T-helper 17 cell (primary cell): ENCODE measurements at regions not wholly inside any gene's neighbourhood (a gene's known extent, or its start where the extent isn't known, plus 50 kb on each side); places are given as distances from the start of the nearest gene placed in this dataset.

ENCODE experiments used
- ATAC-seq: fragments of 150-1000 bp; cut with Tn5 transposase; 2 replicates; pipeline ENCODE4 v1.10.0; 2021; ENCODE audit warnings: mild to moderate bottlenecking, moderate library complexity
- DNase-seq, 3 donors: peaks; one replicate each; pipeline versions ENCODE4 v3.0.0 to v3.0.0-alpha.2; 2020 to 2021
- H3K9me3 ChIP-seq: one replicate; pipeline ENCODE4 v1.7.0; 2013; ENCODE audit warnings: low read length, mild to moderate bottlenecking; ENCODE audit not compliant: control insufficient read depth, poor library complexity, severe bottlenecking
- H3K27ac Mint-ChIP-seq: one replicate; pipeline ENCODE4 v1.8.0; 2022; ENCODE audit warnings: mild to moderate bottlenecking, moderate library complexity, mixed read lengths
- H3K27me3 Mint-ChIP-seq: one replicate; pipeline ENCODE4 v1.8.0; 2022; ENCODE audit warnings: mixed read lengths
- H3K36me3 Mint-ChIP-seq: one replicate; pipeline ENCODE4 v1.8.0; 2022; ENCODE audit warnings: low read depth, mixed read lengths
- H3K4me1 Mint-ChIP-seq: one replicate; pipeline ENCODE4 v1.8.0; 2022; ENCODE audit warnings: mild to moderate bottlenecking, mixed read lengths
- H3K4me3 Mint-ChIP-seq: one replicate; pipeline ENCODE4 v1.8.0; 2022; ENCODE audit warnings: mild to moderate bottlenecking, moderate library complexity, mixed read lengths

DNA sequence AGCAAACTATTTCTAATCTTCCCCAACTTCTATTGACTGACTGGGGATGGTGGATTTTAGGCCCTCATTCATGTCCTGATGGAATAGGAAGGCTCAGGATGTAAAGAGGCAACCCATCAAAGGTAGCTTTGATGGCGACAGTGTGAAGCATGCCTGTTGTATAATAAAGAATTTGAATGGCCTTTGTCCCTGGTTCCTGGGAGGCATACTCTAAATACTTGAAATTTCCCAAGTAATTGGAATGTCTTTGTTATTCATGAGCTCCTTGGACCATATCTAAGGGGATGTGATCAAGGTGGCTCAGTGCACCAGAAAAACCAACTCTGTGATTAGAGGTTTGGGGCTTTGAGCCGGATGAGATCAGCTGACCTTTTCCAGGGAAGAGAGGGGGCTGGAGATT lies 264.5 kb upstream of the NEBL start:
- Mint-ChIP-seq H3K4me3 (no peak overlapping the region), H3K4me1 (no peaks in the 10 kb centered on the region), H3K27me3 (peaks cover 10% of the 10 kb centered on the region), H3K27ac (no peak overlapping the region), H3K36me3 (no peaks in the 10 kb centered on the region)
- DNase-seq (no peak), ATAC-seq (no peak)
- H3K9me3 ChIP-seq, result no peaks in the 10 kb centered on the region

DNA sequence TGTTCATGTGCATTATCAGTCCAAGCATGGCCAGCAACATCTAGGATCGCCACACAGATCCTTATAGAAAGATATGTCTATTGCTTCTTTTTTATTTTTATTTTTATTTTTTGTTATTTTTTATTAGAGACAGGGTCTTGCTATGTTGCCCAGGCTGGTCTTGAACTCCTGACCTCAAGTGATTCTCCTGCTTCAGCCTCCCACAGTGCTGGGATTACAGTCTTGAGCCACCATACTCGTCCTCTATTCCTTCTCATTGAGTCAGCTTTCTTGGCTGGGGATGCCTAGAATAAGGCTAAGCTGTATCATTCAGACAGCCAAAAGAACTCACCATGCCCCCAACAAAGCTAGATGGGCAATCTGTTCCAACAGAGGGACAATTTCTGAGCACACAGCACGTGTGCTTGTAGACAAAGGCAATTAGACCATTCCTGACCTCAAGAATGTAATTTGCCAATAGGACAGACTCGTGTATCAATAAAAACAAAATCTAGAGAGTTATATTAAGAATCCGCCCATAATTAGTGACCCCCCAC lies 264.0 kb upstream of the NEBL start:
- DNase-seq, result no peak
- no peaks in the 10 kb centered on the region for H3K9me3 ChIP-seq
- Mint-ChIP-seq H3K36me3 (no peaks in the 10 kb centered on the region), H3K27me3 (peaks cover 9% of the 10 kb centered on the region), H3K27ac (no peak overlapping the region), H3K4me1 (no peaks in the 10 kb centered on the region), H3K4me3 (no peak overlapping the region)
- no peak for ATAC-seq

DNA sequence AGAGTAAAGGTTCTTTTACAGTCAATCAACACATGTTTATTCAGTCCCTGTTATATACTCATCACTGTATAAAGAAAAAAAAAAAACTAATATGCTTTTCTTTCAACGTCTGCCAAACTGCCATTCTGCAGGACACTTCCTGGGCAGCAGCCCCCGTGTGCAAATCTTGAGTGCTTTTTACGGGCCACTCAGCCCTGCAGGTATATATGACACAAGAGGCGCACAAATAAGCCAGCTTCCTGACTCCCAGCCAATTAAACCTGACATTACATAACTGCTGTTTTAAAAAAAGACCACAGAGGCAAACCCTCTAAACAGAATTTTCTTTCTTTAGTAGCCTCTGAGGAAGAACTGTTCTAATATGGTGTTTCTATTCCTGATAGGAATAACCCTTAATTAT lies 263.0 kb upstream of the NEBL start:
- no peak overlapping the region for H3K27ac Mint-ChIP-seq
- H3K4me1 Mint-ChIP-seq, result no peaks in the 10 kb centered on the region
- DNase-seq (no peak), ATAC-seq (no peak)
- H3K9me3 ChIP-seq, result no peaks in the 10 kb centered on the region
- no peaks in the 10 kb centered on the region for H3K36me3 Mint-ChIP-seq
- peaks cover 17% of the 10 kb centered on the region for H3K27me3 Mint-ChIP-seq
- H3K4me3 Mint-ChIP-seq, result no peak overlapping the region

DNA sequence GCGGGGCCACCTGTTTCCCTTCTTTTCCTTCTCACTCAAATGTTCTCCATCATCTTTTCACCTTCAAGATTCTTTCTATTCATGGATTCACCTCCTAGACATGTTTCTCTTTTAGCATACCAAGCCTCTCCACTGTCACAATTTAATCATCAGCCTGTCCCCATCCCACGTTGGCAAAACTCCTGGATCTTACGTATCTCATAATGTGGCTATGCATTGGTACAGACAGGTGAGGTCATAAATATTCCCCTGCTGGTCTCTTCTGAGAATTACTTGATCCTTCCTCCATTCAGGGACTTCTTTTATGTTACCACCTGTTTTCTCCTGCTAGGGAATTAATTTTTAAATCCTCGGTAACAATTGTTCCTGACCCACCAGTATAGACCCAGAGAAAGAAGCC lies 262.6 kb upstream of the NEBL start:
- peaks cover 17% of the 10 kb centered on the region for H3K27me3 Mint-ChIP-seq
- no peaks in the 10 kb centered on the region for H3K4me1 Mint-ChIP-seq
- H3K36me3 Mint-ChIP-seq, result no peaks in the 10 kb centered on the region
- ATAC-seq (no peak), DNase-seq (no peak)
- H3K9me3 ChIP-seq, result no peaks in the 10 kb centered on the region
- no peak overlapping the region for H3K4me3 Mint-ChIP-seq
- H3K27ac Mint-ChIP-seq, result no peak overlapping the region

DNA sequence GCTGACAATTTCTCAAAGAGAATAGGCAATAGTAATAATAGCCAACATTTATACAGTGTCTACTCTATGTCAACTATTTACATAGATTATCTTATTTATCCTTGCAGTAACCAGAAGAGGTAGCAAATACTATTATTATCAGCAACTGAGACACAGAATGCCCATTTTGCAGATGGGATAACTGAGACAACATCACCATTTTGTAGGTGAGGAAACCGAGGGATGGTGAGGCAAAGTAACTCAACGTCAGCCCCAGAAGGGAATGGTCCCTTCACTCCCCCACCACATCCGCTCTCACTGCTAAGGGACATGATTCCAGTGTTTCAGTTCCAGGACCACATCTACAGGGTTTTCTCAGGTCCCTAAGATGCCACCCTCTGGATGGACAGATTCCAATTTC lies 261.2 kb upstream of the NEBL start:
- Mint-ChIP-seq H3K36me3 (no peaks in the 10 kb centered on the region), H3K27ac (no peak overlapping the region), H3K4me1 (no peaks in the 10 kb centered on the region), H3K27me3 (peaks cover 17% of the 10 kb centered on the region), H3K4me3 (no peak overlapping the region)
- no peaks in the 10 kb centered on the region for H3K9me3 ChIP-seq
- no peak for ATAC-seq
- DNase-seq, result no peak

DNA sequence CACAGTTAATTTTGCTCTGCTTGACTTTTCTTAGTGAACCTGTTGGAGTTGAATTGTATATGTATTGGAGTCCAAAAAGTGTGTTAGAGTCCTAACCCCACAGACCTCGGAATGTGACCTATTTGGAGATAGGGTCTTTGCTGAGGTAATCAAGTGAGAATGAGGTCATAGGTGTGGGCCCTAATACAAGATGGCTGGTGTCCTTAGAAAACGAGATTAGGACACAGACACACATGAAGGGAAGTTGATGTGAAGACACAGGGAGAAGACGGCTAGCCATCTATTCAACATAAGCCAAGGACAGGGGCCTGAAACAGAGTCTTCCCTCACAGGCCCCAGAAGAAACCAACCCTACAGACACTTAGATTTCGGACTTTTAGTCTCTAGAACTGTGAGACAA lies 260.6 kb upstream of the NEBL start:
- H3K27ac Mint-ChIP-seq, result no peak overlapping the region
- H3K4me3 Mint-ChIP-seq, result no peak overlapping the region
- H3K27me3 Mint-ChIP-seq, result peaks cover 17% of the 10 kb centered on the region
- ATAC-seq (no peak), DNase-seq (no peak)
- no peaks in the 10 kb centered on the region for H3K9me3 ChIP-seq
- H3K4me1 Mint-ChIP-seq, result no peaks in the 10 kb centered on the region
- H3K36me3 Mint-ChIP-seq, result no peaks in the 10 kb centered on the region

DNA sequence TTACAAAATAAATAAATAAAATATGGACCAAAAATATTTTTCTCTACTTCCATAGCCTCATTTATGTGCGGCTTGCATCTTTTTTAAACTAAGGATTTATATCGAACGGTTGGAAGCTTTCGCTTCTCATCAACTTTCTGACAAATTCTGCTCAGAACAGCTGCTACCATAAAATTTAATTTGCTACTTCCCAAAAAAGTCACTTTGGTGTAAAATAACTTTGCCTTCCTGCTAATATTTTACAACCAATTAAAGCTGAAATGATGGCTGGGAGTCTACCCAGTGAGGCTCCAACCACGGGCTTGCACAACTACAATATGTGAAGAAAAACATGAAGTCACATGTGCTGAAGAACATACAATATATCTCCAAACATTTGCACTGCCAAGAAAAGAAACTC lies 253.1 kb upstream of the NEBL start:
- peaks cover 4% of the 10 kb centered on the region for H3K4me1 Mint-ChIP-seq
- H3K9me3 ChIP-seq, result no peaks in the 10 kb centered on the region
- no peak overlapping the region for H3K27ac Mint-ChIP-seq
- no peak overlapping the region for H3K4me3 Mint-ChIP-seq
- ATAC-seq (no peak), DNase-seq (no peak)
- peaks cover 8% of the 10 kb centered on the region for H3K27me3 Mint-ChIP-seq
- no peaks in the 10 kb centered on the region for H3K36me3 Mint-ChIP-seq

DNA sequence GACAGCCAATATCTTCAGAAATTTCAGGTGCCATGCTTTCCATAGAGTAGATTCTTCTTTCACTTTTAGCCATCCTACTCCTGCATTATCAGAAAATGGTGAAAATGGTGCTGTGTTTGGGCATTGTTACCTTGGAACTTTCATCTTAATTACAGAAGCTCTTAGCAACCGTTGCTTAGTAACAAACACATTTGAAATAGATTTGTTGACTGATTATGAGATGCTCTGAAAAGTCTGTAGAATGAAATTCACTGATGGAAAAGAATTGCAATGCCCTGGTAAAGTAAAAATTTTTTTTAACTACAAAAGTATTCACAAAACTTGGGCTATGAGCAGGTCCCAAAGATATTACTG lies 249.3 kb upstream of the NEBL start:
- H3K9me3 ChIP-seq, result no peaks in the 10 kb centered on the region
- no peak for DNase-seq
- peaks cover 6% of the 10 kb centered on the region for H3K4me1 Mint-ChIP-seq
- H3K27me3 Mint-ChIP-seq, result peaks cover 7% of the 10 kb centered on the region
- no peaks in the 10 kb centered on the region for H3K36me3 Mint-ChIP-seq
- no peak overlapping the region for H3K4me3 Mint-ChIP-seq
- H3K27ac Mint-ChIP-seq, result no peak overlapping the region
- no peak for ATAC-seq

DNA sequence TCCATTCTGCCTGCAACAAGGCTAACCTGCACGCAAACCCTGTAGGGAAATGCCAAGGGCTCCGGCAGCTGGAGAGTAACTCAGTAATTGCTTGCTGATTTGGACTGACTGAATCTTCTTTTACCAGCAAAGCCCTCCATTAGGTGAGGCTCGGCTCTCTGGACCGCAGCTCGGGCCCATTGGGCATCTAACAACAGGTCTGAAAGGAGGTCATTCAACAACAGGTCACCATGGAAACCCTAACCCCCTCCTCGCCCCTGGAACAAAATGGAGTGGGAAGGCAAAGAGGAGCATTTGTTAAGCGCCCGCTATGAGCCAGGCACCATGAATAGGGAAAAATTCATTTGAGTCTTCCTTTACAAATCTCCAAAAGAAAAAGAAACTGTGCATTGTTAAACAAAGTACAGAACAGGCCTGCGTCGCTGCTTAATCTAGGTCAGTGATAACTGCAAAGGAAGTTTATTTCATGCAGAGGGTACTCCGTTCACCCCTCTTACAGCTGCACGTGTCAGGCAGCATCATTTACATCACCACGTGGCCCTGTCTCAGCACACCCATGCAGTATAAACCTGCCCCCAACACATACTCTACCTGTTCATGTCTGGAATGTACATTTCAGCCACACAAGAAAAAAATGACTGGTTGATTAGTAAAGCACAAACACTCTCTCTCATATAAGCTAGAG lies 248.8 kb upstream of the NEBL start:
- Mint-ChIP-seq H3K27me3 (peaks cover 7% of the 10 kb centered on the region), H3K4me1 (peaks cover 6% of the 10 kb centered on the region), H3K27ac (no peak overlapping the region), H3K36me3 (no peaks in the 10 kb centered on the region), H3K4me3 (no peak overlapping the region)
- ATAC-seq, result no peak
- DNase-seq, result no peak
- no peaks in the 10 kb centered on the region for H3K9me3 ChIP-seq

DNA sequence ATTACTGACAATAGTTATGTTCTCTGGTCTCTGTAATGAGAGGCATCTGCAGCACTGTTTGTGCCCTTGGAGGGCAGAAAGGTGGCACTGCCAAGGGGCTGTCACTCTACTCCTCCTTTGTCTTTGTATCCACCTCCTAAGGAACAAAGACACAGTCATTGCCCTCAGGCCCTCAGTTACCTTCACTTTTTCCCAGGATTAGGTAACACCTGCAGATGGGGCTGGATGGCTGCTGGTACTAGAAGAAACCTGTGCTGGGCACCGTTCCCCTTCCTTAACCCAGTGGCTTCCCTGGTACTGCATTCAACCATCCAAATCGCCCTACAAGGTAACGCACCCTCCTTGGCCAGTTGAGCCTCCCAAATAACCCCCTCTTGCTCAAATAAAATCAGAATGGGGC lies 246.9 kb upstream of the NEBL start:
- H3K27ac Mint-ChIP-seq, result no peak overlapping the region
- H3K4me3 Mint-ChIP-seq, result no peak overlapping the region
- ATAC-seq, result no peak
- no peaks in the 10 kb centered on the region for H3K36me3 Mint-ChIP-seq
- H3K9me3 ChIP-seq, result no peaks in the 10 kb centered on the region
- H3K4me1 Mint-ChIP-seq, result peaks cover 6% of the 10 kb centered on the region
- no peak for DNase-seq
- peaks cover 7% of the 10 kb centered on the region for H3K27me3 Mint-ChIP-seq

DNA sequence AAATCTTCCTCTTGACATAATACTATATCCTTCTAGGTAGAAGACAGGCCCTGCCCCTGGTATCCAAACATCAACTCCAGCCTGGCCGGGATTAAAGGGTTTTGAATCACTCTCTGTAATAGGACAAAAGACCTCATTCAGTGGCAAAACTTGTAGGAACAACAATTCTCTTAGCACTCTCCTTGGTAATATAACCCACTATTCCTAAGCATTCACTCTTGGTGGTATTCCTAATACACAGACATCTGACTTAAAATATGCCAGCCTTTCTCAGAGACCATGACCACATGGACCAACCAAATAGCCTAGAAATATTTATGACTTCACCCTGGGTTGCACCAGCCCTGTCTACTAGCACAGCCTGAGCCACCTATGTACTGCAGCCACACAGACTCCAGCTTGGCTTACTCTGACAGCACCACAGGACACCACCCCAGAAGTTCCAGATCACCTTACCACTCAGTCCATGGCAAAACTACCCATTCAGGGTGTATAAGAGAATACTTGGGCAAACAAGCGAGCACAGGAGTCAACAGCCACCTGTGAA lies 244.9 kb upstream of the NEBL start:
- Mint-ChIP-seq H3K4me1 (peaks cover 6% of the 10 kb centered on the region), H3K27ac (no peak overlapping the region), H3K27me3 (peaks cover 11% of the 10 kb centered on the region), H3K36me3 (no peaks in the 10 kb centered on the region), H3K4me3 (no peak overlapping the region)
- no peak for DNase-seq
- ATAC-seq, result no peak
- H3K9me3 ChIP-seq, result no peaks in the 10 kb centered on the region

DNA sequence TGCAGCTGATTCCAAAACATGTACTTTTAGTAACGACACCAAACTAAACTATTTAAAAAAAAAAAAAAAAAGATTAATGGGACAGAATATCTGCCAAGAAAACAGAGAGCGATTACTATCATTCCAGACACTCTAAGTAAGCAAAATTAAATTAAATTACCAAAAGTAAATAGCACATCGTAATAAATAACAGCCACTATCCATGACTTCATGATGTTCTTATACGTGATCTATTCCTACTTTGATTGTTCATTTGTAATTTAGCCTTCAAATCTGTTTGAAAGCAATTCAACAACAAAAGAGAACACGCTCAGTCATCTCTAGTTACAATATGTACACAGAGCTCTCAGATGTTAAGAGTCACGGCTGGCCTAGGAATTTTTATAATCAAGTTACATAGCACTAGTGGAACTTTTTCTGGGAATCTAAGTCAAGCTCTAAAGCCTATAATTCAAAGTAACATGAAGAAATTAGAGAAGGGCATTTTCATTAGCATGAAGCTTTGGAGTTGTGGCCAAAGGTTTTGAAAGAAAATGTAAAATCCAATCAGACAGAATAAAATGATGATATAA lies 241.7 kb upstream of the NEBL start:
- DNase-seq (no peak), ATAC-seq (no peak)
- H3K4me3 Mint-ChIP-seq, result no peak overlapping the region
- H3K36me3 Mint-ChIP-seq, result no peaks in the 10 kb centered on the region
- peaks cover 32% of the 10 kb centered on the region for H3K27me3 Mint-ChIP-seq
- no peak overlapping the region for H3K27ac Mint-ChIP-seq
- peaks cover 3% of the 10 kb centered on the region for H3K4me1 Mint-ChIP-seq
- no peaks in the 10 kb centered on the region for H3K9me3 ChIP-seq

DNA sequence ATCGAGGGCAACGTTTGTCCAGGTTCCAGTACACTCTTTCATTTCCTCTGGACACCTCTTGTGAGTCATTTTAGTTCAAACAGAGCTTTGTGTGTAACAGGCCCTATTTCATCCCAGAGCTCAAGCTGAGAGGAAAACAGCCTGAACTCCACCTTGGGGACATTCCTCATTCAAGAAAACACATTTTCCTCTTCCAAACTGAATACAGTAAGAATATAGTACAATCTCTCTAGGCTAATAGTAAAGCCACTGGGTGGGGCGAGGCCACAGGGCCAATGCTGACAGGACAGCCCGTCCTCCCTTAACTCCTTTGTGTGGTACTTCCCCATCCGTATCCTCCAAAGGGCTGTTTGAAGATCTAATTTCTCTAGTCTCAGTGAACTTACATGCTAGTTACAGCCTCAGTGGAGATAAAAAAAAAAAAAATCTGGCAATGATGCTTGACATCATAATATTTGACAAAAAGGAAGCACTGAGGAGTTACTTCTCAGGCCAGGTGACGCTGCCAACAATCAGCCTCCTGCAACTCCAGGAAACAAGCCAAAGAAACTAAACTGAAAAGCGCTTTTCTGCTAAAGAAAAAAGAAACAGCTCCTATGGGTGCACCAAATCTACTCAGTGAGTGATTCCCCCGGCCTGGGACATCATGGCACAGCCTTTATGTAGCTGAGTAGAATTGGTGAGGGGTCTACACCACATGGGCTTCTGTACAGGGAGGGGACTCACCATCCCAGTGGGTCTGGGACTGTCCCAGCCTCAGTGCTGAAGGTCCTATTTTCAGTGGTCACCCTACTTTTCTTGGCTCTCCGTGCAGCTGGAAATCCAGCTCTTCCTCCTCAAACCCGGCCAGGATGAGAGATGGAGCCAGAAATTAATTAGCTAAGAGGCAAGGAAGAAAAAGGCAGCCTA lies 238.2 kb upstream of the NEBL start:
- Mint-ChIP-seq H3K27me3 (peaks cover 25% of the 10 kb centered on the region), H3K36me3 (no peaks in the 10 kb centered on the region), H3K4me1 (no peaks in the 10 kb centered on the region), H3K4me3 (no peak overlapping the region), H3K27ac (no peak overlapping the region)
- ATAC-seq (no peak), DNase-seq (no peak)
- no peaks in the 10 kb centered on the region for H3K9me3 ChIP-seq
